MM.1S (cell line): ENCODE measurements at regions not wholly inside any gene's neighbourhood (a gene's known extent, or its start where the extent isn't known, plus 50 kb on each side); places are given as distances from the start of the nearest gene placed in this dataset.

Source experiments
- DNase-seq: peaks from one replicate; pipeline ENCODE4 v3.0.0-alpha.2; 2015
- H2AFZ ChIP-seq: fragments of 300-600 bp; sonication (generic); 2 replicates; pipeline ENCODE4 v1.6.0; 2016; ENCODE audit warnings: antibody characterized with exemption, low read length
- H3F3A ChIP-seq: fragments of 300-600 bp; sonication (generic); 2 replicates; pipeline ENCODE4 v1.6.1; 2016; ENCODE audit warnings: mild to moderate bottlenecking, antibody characterized with exemption, low read length, moderate library complexity, mixed read lengths; ENCODE audit not compliant: insufficient read depth
- H3K27ac ChIP-seq: fragments of 300-600 bp; sonication (generic); 2 replicates; pipeline ENCODE4 v1.5.1; 2016; ENCODE audit warnings: mild to moderate bottlenecking, low read length
- H3K27me3 ChIP-seq: fragments of 300-600 bp; sonication (generic); replicated peaks from 2 replicates; pipeline ENCODE4 v1.6.0; 2016; ENCODE audit warnings: low read length; ENCODE audit not compliant: insufficient read depth
- H3K36me3 ChIP-seq: fragments of 300-600 bp; sonication (generic); replicated peaks from 2 replicates; pipeline ENCODE4 v1.6.1; 2016; ENCODE audit warnings: mild to moderate bottlenecking, low read length, mixed read lengths; ENCODE audit not compliant: insufficient read depth
- H3K4me1 ChIP-seq: fragments of 300-600 bp; sonication (generic); 2 replicates; pipeline ENCODE4 v1.6.1; 2016; ENCODE audit warnings: low read length, mixed read lengths
- H3K4me2 ChIP-seq: fragments of 300-600 bp; sonication (generic); 2 replicates; pipeline ENCODE4 v1.6.0; 2016; ENCODE audit warnings: low read depth, low read length
- H3K4me3 ChIP-seq: fragments of 300-600 bp; sonication (generic); 2 replicates; pipeline ENCODE4 v1.5.1; 2016; ENCODE audit warnings: low read length, mixed read lengths
- H3K79me2 ChIP-seq: fragments of 300-600 bp; sonication (generic); 2 replicates; pipeline ENCODE4 v1.6.1; 2016; ENCODE audit warnings: mixed run types, low read length, mixed read lengths
- H3K9ac ChIP-seq: fragments of 300-600 bp; sonication (generic); 2 replicates; pipeline ENCODE4 v1.6.1; 2016; ENCODE audit warnings: low read length, mixed read lengths
- H3K9me2 ChIP-seq: fragments of 300-600 bp; sonication (generic); replicated peaks from 2 replicates; pipeline ENCODE4 v1.6.1; 2016; ENCODE audit warnings: mild to moderate bottlenecking, low read length, mixed read lengths; ENCODE audit not compliant: insufficient read depth
- H3K9me3 ChIP-seq: fragments of 300-600 bp; sonication (generic); replicated peaks from 2 replicates; pipeline ENCODE4 v1.6.1; 2016; ENCODE audit warnings: mild to moderate bottlenecking, low read length, mixed read lengths; ENCODE audit not compliant: insufficient read depth
- H4K20me1 ChIP-seq: fragments of 300-600 bp; sonication (generic); 2 replicates; pipeline ENCODE4 v1.6.1; 2016; ENCODE audit warnings: mild to moderate bottlenecking, low read length, moderate library complexity, mixed read lengths; ENCODE audit not compliant: insufficient read depth
- CTCF ChIP-seq: fragments of 300-600 bp; sonication (generic); IDR thresholded peaks from 2 replicates; pipeline ENCODE4 v1.5.1; 2016; ENCODE audit warnings: antibody characterized with exemption, low read length, mixed read lengths
- EZH2 ChIP-seq: fragments of 300-600 bp; sonication (generic); optimal IDR thresholded peaks from 2 replicates; pipeline ENCODE3; 2017; ENCODE audit warnings: low read depth, mild to moderate bottlenecking, antibody characterized with exemption, low read length, mixed read lengths
- EZH2phosphoT487 ChIP-seq: fragments of 300-600 bp; sonication (generic); IDR thresholded peaks from 2 replicates; pipeline ENCODE4 v1.6.1; 2018; ENCODE audit warnings: antibody characterized with exemption, low read length

- no peak for DNase-seq
- Histone ChIP-seq H3K4me1 (no peaks in the 10 kb centered on the region), H3K4me2 (no peak overlapping the region), H3K9me2 (no peaks in the 10 kb centered on the region), H3K79me2 (no peaks in the 10 kb centered on the region), H3K4me3 (no peak overlapping the region), H3K36me3 (no peaks in the 10 kb centered on the region), H3K9ac (no peak overlapping the region), H4K20me1 (no peaks in the 10 kb centered on the region), H3K27me3 (no peaks in the 10 kb centered on the region), H3K27ac (no peak overlapping the region), H3F3A (no peaks in the 10 kb centered on the region), H3K9me3 (no peaks in the 10 kb centered on the region), H2AFZ (no peak overlapping the region)
- TF ChIP-seq EZH2: no peak
- TF ChIP-seq EZH2phosphoT487: no peak
- TF ChIP-seq CTCF: no peak
Observed at GRCh38 chr5:171589461-171589860, 170.0 kb downstream of the FGF18 start.

- Histone ChIP-seq H3K9me3 (no peaks in the 10 kb centered on the region), H3K4me3 (no peak overlapping the region), H3K9ac (no peak overlapping the region), H3F3A (no peaks in the 10 kb centered on the region), H3K27me3 (no peaks in the 10 kb centered on the region), H3K4me2 (no peak overlapping the region), H3K9me2 (no peaks in the 10 kb centered on the region), H3K79me2 (no peaks in the 10 kb centered on the region), H3K4me1 (no peaks in the 10 kb centered on the region), H3K27ac (no peak overlapping the region), H3K36me3 (no peaks in the 10 kb centered on the region), H2AFZ (no peak overlapping the region), H4K20me1 (no peaks in the 10 kb centered on the region)
- TF ChIP-seq CTCF: no peak
- no peak for TF ChIP-seq EZH2phosphoT487
- TF ChIP-seq EZH2: no peak
- DNase-seq: no peak
Observed at GRCh38 chr5:171592076-171592475, 172.6 kb downstream of the FGF18 start.

GRCh38 chr5:171592736-171593135 is 173.3 kb downstream of the FGF18 start:
- Histone ChIP-seq H2AFZ (no peak overlapping the region), H3K9me3 (no peaks in the 10 kb centered on the region), H3K79me2 (no peaks in the 10 kb centered on the region), H3K4me2 (no peak overlapping the region), H3K9me2 (no peaks in the 10 kb centered on the region), H3K27me3 (no peaks in the 10 kb centered on the region), H4K20me1 (no peaks in the 10 kb centered on the region), H3K27ac (no peak overlapping the region), H3K36me3 (no peaks in the 10 kb centered on the region), H3F3A (no peaks in the 10 kb centered on the region), H3K9ac (no peak overlapping the region), H3K4me3 (no peak overlapping the region), H3K4me1 (no peaks in the 10 kb centered on the region)
- no peak for DNase-seq
- TF ChIP-seq EZH2: no peak
- no peak for TF ChIP-seq EZH2phosphoT487
- TF ChIP-seq CTCF: no peak
